HCT116 (cell line): ENCODE measurements at regions not wholly inside any gene's neighbourhood (a gene's known extent, or its start where the extent isn't known, plus 50 kb on each side); places are given as distances from the start of the nearest gene placed in this dataset.

Experiments
- ELF1 ChIP-seq: IDR thresholded peaks from 2 replicates; pipeline ENCODE4 v1.6.1; 2012; ENCODE audit warnings: low read depth, borderline replicate concordance
- POLR2A ChIP-seq: IDR thresholded peaks from 2 replicates; pipeline ENCODE4 v1.7.0; 2011; ENCODE audit warnings: borderline replicate concordance; ENCODE audit not compliant: insufficient read depth, insufficient read length; ENCODE audit errors: extremely low read depth
- POLR2AphosphoS5 ChIP-seq: IDR thresholded peaks from 2 replicates; pipeline ENCODE4 v1.6.1; 2011; ENCODE audit warnings: mild to moderate bottlenecking, low read depth, low read length, moderate library complexity
- RAD21 ChIP-seq: IDR thresholded peaks from 2 replicates; pipeline ENCODE4 v1.6.1; 2012; ENCODE audit warnings: low read depth, mild to moderate bottlenecking
- SP1 ChIP-seq: IDR thresholded peaks from 2 replicates; pipeline ENCODE4 v1.6.1; 2012; ENCODE audit warnings: low read depth
- TCF7L2 ChIP-seq: IDR thresholded peaks from 2 replicates; pipeline ENCODE4 v1.7.0; 2011; ENCODE audit warnings: borderline replicate concordance, inconsistent platforms; ENCODE audit not compliant: insufficient read depth, insufficient read length; ENCODE audit errors: extremely low read depth
- YY1 ChIP-seq: IDR thresholded peaks from 2 replicates; pipeline ENCODE4 v1.6.1; 2011; ENCODE audit warnings: low read length, low read depth, moderate library complexity, mild to moderate bottlenecking; ENCODE audit not compliant: insufficient replicate concordance; ENCODE audit errors: extremely low read depth
- TF ChIP-seq, protein P1 (sequence below): IDR thresholded peaks from 2 replicates; pipeline ENCODE4 v1.6.1; 2012
- TF ChIP-seq, protein P2 (sequence below), 3 experiments: fragments of 200-600 bp in 1 of 3; sonication (generic) in 1 of 3; IDR thresholded peaks in 2 of 3; conservative IDR thresholded peaks in 1 of 3; 2 replicates each; pipeline ENCODE4 v1.5.1; 2012 to 2017; ENCODE audit warnings: low read depth in 2 of 3, low read length in 2 of 3, antibody characterized with exemption in 1 of 3, borderline replicate concordance in 1 of 3, control low read depth in 1 of 3, mild to moderate bottlenecking in 1 of 3, mixed read lengths in 1 of 3, mixed run types in 1 of 3, moderate library complexity in 1 of 3; ENCODE audit not compliant: insufficient read depth in 1 of 3

DNA sequence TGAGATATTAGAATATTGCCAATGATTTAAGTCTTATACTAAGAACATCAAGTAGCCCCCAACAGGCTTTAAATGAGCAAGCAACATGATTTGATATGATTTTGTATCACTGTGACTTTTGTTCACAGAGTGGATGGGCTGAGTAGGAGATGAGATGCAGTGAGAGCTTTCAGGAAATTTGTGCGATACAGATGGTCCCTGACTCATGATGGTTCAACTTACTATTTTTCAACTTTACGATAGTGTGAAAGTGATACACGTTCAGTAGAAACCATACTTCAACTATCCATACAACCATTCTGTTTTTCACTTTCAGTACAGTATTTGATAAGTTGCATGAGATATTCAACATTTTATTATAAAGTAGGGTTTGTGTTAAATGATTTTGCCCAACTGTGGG is 78.7 kb upstream of the NWD2 start:
- no peak for TF ChIP-seq POLR2A
- no peak for TF ChIP-seq RAD21
- no peak for TF ChIP-seq POLR2AphosphoS5
- TF ChIP-seq TCF7L2 = no peak
- TF ChIP-seq, protein P1, sequence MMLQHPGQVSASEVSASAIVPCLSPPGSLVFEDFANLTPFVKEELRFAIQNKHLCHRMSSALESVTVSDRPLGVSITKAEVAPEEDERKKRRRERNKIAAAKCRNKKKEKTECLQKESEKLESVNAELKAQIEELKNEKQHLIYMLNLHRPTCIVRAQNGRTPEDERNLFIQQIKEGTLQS = no peak
- TF ChIP-seq, protein P2, sequence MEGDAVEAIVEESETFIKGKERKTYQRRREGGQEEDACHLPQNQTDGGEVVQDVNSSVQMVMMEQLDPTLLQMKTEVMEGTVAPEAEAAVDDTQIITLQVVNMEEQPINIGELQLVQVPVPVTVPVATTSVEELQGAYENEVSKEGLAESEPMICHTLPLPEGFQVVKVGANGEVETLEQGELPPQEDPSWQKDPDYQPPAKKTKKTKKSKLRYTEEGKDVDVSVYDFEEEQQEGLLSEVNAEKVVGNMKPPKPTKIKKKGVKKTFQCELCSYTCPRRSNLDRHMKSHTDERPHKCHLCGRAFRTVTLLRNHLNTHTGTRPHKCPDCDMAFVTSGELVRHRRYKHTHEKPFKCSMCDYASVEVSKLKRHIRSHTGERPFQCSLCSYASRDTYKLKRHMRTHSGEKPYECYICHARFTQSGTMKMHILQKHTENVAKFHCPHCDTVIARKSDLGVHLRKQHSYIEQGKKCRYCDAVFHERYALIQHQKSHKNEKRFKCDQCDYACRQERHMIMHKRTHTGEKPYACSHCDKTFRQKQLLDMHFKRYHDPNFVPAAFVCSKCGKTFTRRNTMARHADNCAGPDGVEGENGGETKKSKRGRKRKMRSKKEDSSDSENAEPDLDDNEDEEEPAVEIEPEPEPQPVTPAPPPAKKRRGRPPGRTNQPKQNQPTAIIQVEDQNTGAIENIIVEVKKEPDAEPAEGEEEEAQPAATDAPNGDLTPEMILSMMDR (IDR thresholded peaks at IDR 0.05 in 2 of 3, conservative IDR thresholded peaks at IDR 0.05 in 1 of 3; ENCODE audit: borderline replicate concordance in 1 of 3, insufficient read depth in 1 of 3, low read depth in 2 of 3, low read length in 2 of 3) = no peak
- TF ChIP-seq SP1 = no peak
- TF ChIP-seq ELF1 = no peak
- no peak for TF ChIP-seq YY1
